ENCODE measurements at regions not wholly inside any gene's neighbourhood (a gene's known extent, or its start where the extent isn't known, plus 50 kb on each side); places are given as distances from the start of the nearest gene placed in this dataset.
A peak's percentile ranks its signal among the peaks of the same experiment; 100 is the strongest.
"Not testable (repeated sequence)": the region's sequence is repeated elsewhere in the genome, so short reads cannot be mapped to it uniquely, and the experiment has no call there.

DNA sequence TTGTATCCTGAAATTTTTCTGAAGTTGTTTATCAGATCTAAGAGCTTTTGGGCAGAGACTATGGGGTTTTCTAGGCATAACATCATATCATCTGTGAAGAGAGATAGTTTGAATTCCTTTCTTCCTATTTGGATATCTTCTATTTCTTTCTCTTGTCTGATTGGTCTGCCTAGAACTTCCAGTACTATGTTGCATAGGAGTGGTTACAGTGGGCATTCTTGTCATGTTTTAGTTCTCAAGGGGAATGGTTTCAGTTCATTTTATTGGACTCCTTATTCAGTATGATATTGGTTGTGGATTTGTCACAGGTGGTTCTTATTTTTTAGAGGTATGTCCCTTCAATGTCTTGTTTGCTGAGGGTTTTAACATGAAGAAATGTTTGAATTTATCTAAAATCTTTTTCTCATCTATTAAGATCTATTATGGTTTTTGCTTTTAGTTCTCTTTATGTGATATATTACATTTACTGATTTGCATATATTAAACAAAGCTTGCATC is 286.6 kb upstream of the C1QTNF3 start:
- DNase-seq: not testable (repeated sequence)

DNA sequence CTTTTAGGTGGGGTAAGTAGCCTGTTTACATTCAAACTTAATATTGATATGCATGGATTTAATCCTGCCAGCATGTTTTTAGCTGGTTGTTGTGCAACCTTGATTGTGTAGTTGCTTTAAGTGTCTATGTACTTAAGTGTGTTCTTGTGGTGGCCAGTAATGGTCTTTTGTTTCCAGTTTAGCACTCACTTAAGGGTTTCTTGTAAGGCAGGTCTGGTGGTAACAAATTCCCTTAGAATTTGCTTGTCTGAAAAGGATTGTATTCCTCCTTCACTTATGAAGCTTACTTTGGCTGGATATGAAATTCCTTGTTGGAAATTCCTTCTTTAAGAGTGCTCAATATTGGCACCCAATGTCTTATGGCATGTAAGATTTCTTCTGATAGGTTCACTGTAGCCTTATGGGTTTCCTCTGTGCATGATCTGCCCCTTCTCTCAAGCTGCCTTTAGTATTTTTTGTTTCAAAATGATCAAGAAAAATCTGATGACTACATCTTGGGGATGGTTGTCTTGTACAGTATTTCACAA is 289.0 kb upstream of the C1QTNF3 start:
- not testable (repeated sequence) for DNase-seq

DNA sequence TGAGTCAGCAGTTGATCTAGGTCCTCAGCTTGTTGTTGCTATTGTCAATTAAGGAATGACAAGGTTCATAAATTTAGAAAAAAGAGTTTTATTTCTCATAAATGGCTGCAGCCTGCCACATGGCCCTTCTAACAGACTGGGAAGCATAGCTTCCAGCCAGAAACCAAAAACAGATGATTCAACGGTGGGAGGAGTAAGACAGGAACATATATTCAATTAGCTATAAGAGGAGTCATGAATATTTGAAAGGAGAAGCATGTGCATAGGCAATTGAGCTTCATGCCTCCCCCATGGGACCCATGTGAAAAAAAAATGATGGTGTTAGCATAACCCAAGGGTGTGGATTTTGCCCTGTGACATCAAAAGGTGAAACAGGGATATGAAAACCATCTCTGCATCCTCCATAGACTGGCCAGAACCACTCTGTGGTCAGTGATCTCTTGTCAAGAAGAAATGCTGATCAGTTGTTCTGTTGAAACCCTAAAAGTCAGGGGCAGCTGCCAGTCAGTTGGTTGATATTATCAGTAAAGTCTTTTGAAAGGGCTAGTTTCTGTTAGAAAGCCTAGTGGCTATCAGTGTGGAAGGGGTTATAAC is 296.5 kb upstream of the C1QTNF3 start:
- DNase-seq: not testable (repeated sequence)

DNA sequence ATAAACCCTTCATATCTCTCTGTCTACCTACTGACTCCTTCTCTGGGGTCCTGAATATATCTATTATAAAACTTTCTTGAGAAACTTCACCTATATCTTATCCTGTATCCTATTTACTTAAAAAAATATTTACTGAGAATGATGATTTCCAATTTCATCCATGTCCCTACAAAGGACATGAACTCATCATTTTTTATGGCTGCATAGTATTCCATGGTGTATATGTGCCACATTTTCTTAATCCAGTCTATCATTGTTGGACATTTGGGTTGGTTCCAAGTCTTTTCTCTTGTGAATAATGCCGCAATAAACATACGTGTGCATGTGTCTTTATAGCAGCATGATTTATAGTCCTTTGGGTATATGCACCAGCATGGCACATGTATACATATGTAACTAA is 301.7 kb upstream of the RAI14 start:
- DNase-seq: not testable (repeated sequence)

DNA sequence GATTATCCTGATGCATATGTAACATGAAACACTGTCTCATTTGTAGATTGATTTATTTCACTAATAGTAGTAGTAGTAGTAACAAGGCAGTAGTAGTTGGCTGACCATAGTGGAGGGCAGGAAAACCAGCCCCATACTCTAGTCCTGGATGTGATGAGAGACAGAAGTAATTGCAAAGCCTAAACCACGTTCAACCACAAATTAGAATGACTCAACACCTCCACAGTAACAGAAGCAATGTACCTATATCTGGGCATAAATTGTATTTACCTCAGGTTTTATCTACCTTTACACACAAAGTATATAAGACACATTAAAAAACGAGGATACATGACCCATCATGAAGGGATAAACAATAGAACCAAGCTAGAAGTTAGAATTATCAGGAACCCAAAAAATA is 284.7 kb upstream of the RAI14 start:
- not testable (repeated sequence) for DNase-seq

DNA sequence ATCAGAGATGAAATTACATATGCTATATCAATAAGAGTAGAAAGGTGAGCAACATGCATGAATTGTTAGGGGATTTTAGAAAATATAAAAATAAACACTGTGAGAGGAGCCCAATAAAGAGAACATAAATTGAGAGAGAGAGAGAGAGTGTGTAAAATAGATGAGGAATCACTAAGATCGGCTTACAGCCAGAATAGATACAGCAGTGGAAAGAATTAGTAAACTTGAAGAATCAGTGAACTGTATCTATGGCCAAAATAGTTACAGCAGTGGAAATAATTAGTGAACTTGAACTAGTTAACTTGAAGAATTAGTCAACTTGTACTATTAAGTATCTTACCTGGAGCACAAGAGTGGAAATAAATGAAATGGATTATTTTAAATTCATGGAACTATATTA is 284.3 kb upstream of the RAI14 start:
- not testable (repeated sequence) for DNase-seq

DNA sequence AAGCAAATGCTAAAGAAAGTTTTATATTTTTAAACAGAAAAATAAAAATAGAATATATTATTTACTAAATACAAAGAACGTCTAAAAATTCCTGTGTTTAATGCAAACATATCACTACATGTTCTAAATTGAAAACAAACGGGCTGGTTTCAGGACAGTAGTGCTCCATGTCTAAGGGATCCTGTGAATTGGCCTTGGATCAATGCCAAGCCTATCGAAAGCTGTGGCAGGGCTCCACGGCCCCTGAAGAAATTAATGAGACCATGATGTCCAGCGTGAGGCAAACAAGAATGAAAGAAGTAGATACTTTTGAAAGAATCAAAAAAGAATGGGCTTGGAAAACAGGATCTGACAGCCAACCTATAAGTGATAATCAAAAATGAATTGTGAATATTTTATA is 283.4 kb upstream of the RAI14 start:
- DNase-seq: peak; percentile 11

DNA sequence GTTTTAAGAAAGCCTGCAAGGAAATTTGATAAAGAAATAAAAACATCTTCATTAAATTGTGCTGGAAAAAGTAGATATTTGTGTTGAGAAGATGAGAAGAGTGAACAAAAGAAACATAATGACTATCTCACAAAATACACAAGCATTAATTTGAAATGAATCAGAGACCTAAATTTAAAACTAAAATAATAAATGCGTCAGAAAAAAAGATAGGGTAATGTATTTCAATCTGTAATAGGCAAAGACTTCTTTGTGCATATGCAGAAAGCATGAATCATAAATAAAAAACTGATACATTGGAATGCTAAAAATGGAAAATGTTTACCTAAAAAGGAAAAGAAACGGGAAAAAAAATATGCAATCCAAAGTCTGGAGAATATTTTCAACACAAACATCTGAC is 278.5 kb upstream of the RAI14 start:
- DNase-seq: not testable (repeated sequence)

DNA sequence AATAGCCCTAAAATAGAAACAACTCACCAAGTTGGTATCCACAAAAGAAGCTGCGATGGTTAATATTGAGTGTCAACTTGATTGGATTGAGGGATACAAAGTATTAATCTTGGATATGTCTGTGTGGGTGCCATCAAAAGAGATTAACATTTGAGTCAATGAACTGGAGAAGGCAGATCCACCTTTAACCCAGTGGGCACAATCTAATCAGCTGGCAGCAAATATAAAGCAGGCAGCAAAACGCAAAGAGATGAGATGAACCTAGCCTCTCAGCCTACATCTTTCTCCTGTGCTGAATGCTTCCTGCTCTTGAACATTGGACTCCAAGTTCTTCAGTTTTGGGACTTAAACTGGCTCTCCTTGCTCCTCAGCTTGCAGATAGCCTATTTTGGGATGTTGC is 277.6 kb upstream of the RAI14 start:
- DNase-seq: peak; percentile 0

DNA sequence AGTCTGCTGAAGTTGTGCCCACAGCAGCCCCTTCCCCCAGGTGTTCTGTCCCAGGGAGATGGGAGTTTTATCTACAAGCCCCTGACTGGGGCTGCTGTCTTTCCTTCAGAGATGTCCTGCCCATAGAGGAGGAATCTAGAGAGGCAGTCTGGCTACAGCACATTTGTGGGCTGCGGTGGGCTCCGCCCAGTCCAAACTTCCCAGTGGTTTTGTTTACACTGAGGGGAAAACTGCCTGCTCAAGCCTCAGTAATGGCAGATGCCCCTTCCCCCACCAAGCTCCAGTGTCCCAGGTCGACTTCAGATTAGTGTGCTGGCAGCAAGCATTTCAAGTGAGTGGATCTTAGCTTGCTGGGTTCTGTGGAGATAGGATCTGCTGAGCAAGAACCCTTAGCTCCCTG is 267.4 kb upstream of the RAI14 start:
- DNase-seq: not testable (repeated sequence)

DNA sequence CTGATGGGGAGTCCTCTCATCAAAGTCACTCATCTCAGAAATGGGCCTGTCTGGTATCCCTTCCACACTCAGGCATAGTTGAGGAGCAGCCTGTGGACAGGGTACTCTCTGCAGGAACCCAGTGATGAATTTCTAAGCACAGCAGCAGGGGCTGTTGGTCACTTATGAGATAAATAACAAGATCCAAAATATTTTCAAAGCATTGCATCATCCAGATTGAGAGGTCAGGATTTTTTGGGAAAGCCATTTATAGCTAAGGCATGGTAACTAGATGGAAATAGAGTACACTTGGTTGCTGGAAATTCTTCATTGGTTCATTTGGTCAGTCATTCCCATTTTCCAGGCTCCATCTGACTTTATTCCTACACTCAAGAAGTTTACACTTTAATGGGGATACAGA is 246.8 kb upstream of the RAI14 start:
- no peak for DNase-seq

DNA sequence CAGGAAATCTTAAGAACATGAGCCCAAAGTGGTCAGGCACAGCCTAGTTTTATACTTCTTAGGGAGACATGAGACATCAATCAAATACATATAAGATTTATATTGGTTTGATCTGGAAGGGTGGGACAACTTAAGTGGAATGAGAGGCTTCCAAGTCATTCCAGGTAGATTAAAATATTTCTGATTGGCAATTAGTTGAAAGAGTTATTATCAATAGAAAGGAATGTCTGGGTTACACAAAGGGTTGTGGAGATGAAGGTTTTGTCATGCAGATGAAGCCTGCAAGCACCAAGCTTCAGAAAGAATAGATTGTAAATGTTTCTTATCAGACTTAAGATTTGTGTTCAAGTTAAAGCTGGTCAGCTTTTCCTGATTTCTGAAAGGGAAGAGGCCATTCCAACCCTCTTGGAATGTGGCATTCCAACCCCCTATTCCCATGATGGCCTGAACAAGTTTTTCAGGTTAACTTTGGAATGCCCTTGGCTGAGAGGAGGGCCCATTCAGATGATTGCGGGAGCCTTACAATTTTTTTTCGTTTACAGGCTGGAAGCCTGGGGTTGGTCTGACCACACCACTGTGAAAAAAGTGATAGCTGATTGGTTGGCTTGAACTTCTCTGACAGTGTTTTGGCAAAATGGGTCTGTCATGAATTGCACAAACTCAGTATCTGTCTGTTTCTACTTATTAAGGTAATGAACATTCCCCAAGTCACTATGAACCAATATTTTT is 245.6 kb upstream of the RAI14 start:
- DNase-seq: no peak

DNA sequence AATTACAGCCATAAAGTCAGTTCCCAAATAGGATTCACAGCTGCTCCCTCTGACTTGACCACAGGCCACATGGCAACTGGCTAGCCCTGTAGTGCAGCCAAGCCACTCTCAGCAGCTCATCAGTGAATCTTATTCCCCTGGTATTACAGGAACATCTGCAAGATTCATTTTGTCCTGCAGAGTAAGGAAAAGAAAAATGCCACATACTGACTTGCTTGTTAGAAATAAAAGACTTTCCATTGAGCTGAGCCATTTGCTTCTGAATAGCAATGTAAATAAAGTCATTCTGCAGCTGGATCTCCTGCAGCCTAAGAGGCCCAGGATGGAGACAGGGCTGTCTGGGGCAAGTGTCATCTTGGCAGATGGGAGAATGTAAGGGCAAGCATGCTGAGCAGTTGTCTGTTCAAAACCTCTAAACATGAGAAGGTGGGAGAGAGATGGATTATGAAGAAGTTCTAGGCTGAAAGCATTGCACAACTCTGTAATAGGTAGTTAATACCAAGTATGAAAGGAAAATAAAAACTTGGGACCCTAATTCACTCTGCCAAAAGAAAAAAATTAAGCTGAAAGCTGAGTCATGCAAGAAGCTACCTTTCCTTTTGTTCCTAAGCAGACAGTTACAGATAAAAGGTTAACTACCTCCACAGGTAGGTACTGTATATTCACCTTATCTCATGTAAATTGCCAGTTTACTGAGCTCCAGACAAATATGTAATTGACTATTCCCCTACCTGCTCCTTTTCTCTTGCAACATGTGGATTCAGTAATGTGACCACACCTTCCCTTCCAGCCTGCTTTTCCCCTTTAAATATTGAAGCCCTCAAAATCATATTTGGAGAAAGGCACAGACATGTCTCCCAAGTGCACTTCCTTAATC is 244.4 kb upstream of the RAI14 start:
- DNase-seq: peak; percentile 44

DNA sequence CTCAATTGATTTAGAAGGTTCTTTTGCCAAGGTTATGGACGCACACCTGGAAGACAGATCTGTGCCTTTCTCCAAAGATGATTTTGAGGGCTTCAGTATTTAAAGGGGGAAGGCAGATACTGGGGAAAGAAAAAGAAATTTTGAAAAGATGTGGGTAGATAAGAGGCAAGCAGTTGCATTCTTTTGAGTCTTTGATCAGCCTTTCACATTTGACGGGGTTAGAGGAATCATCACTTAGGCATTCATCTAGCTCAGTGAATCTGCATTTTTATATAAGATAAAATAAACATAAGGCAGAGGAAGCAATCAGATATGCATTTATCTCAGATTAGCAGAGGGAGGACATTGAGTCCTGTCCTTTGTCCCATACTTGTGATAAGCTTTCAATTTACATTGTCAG is 243.4 kb upstream of the RAI14 start:
- DNase-seq: no peak

DNA sequence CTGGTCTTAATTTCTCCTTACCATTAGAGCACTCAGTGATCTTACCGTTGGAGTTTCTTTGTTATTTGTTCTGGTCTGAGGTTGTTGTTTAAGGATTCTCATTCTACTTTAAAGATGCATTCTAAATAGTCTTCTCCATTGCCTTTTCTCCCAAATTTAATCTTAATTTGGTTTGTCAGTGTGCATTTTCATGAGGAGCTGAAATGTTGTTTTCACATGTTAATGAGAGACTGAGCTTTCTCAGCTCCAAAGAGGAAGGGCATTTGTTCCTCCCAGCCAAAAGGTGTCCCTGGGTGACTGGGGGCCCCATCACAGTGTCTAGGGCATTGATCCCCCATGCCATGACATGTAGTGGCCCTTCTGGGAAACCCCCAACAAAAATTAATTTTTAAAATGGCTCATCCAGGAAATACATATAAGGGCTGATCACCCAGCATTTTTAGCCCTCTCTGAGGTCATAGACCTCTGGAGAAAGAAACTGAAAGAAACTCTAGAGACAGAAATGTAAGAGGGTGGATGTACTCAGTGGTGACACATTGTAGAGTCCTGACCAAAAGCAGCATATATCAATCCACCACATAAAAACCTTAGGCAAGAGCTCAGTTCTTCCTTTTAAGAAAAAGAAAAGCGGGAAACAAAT is 240.4 kb upstream of the RAI14 start:
- DNase-seq: no peak

DNA sequence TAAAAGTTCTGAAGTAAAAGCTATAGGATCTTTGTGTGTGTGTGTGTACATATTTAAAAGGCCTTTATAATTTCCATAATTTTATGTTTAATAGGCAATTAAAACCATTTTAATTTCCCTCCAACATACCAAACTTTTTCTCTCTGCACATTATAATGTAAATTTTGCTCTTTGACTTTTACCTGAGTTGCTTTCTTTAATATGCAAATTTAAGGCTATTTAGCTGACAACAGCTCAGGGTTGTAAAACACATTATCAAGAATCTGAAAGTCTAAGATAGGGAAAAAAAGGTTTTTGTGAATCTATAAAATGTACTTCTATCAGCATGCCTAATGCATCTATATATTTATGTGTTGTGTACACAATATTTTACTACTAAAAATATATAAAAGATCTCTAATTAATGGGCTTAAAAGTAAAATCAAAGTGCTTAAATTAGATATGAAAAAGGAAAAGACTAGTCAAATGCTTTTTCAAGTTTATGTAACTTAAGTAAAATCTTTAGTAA is 239.6 kb upstream of the RAI14 start:
- no peak for DNase-seq

DNA sequence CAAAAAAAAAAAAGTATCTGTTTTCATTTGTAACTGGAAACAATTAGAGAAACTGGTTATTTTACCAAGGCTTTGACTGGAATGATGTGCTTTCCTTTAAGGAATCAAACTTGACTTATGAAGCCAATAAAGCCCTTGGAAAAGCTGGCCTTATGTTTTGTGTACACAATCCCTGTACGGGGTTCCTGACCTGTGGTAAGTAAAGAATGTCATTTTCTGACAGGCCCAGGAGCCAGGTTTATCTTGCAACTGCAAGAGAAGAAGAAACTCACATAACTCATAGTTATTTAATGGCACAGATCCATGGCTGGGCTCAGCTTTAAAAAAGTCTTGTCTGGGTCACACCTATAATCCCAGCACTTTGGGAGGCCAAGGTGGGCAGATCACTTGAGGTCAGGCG is 235.9 kb upstream of the RAI14 start:
- not testable (repeated sequence) for DNase-seq

DNA sequence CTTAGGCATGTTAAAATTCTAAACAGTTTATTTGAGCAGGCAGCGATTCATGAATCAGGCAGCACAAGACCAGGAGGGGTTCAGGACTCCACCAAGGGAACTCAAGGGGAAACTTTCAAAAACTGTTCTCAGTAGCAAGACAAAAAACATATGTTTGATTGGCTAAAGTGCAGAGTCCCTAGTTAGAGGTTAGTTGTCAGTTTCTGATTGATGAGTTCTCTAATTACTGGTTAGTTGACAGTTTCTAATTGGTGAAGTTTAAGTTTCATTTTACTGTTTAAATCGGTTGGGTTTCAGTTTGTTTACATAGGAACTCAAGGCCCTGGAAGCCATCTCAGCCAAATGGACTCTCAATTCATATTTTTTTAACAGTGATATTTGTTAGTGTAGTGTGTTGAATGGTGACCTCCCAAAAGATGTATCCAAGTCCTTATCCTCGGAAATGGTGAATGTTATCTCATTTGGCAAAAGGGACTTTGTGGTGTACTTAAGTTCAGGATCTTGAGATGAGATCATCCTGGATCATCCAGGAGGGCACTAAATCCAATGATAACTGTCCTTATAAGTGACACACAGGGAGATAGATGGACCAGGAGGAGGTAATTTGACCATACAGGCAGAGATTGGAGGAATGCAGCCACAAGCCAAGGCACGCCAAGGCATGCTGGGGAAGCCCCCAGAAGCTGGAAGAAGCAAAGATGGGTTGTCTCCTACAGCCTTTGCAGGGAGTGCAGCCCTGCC is 219.2 kb upstream of the RAI14 start:
- peak; percentile 2 for DNase-seq

DNA sequence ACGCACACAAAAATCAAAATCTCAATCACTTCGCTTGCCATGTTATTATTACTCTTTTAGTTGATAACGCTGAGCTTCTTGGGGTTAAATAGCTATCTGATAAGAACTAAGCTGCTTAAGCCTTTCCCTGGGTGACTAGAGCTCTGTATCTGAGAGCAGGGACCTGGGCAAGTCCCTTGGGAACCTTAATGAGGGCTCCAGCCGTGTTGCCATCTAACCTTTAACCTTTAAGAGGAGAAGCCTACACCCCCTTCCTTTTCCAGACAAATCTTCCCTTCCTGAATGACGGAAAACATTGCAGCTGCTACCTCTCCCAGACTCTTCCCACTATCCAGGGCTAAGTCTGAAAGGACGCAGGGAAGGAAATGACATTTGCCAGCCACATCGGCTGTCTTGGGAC is 216.5 kb upstream of the RAI14 start:
- DNase-seq: peak; percentile 69

DNA sequence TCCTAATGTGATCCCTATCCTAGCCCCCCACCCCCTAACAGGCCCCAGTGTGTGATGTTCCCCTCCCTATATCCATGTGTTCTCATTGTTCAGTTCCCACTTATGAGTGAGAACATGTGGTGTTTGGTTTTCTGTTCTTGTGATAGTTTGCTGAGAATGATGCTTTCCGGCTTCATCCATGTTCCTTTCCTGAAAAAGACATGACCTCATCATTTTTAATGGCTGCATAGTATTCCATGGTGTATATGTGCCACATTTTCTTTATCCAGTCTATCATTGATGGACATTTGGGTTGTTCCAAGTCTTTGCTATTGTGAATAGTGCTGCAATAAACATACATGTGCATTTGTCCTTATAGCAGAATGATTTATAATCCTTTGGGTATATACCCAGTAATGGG is 214.4 kb upstream of the RAI14 start:
- DNase-seq: not testable (repeated sequence)

DNA sequence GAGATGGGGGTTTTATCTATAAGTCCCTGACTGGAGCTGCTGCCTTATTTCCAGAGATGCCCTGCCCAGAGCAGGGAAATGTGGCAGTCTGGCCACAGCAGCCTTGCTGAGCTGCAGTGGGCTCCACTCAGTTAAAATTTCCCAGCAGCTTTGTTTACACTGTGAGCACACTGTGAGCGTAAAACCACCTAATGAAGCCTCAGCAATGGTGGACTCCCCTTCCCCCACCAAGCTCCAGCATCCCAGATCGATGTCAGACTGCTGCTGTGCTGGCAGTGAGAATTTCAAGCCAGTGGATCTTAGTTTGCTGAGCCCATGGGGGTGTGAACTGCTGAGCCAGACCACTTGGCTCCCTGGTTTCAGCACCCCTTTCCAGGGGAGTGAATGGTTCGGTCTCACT is 208.7 kb upstream of the RAI14 start:
- no peak for DNase-seq

DNA sequence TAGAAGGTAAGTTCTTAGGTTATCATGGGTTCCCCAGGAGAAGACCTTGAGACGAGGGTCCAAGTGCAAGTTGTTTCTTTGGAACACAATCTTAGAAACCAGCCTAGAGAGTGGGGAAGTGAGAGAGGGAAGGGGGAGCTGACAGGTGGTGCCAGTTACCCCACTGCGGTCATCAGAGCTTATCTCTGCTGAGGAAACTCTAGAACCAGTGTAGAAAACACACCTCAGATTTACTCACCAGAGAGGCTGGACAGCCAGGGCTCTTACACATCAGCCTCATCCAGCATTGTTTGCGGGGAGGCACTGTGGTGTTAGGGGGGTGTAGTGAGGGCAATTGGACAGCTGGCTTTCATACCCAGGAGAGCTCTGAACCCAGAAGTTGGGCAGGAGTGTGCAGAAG is 206.5 kb upstream of the RAI14 start:
- DNase-seq: no peak

All from NCI-H82 (cell line).